GM19328 (cell line): ENCODE measurements at regions not wholly inside any gene's neighbourhood (a gene's known extent, or its start where the extent isn't known, plus 50 kb on each side); places are given as distances from the start of the nearest gene placed in this dataset.

Experiments used
- ATAC-seq: cut with Tn5 transposase; IDR thresholded peaks from one replicate; pipeline ENCODE4 v1.9.1; 2021; ENCODE audit warnings: mild to moderate bottlenecking, moderate library complexity; ENCODE audit not compliant: unreplicated experiment

GRCh38 chr13:50585674-50586413 is 257.6 kb downstream of the DLEU7 start:
- no peak for ATAC-seq

DNA sequence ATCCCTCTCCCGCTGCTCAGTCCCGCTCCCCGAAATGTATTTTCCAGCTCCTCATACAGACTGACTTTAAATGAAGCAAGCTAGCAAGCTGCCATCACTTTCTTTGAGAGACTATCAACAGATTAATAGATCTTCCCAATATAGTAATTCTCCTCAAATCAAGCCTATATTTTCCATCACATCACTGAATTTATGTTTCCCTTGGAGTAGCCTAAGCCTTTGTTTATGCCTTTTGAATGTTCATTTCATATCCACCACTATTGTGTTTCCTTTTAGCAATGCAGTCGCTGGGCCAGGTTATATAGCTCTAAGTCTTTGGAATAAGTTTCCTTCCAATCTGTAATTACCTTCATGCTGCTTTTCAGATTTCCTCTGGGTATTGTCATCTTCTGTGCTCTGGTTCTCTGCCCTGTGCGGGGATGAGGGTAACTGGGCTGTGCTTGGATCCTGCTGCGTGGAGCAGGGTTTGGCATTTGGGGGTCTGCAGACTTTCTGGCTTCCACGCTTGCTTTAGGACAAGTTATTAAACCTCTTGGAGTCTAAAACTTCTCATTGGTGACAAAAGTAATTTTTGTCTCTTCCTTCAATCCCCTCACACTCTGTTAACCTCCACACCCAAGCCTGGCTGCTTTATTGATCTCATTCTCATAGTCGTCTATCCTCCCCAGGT is 256.9 kb downstream of the DLEU7 start:
- ATAC-seq = no peak

DNA sequence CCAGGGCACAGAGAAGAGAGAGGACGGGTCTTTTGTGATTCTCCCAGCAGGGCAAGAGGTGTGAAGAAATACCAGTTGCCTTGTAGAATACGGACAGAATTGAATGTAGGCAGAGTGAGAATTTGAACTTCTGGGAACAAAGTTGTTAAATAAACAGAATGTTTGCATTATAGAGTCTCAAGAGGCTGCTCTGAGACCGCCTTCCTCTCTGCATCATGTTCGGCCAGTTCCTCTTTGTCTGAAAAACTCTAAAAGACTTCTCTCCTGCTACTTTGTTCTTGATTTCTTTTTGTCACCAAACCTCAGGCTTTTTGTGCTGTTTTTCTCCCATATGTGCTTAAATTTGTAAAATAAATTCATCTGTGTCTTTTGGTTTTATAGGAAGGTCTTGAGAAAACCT is 256.4 kb downstream of the DLEU7 start:
- no peak for ATAC-seq

DNA sequence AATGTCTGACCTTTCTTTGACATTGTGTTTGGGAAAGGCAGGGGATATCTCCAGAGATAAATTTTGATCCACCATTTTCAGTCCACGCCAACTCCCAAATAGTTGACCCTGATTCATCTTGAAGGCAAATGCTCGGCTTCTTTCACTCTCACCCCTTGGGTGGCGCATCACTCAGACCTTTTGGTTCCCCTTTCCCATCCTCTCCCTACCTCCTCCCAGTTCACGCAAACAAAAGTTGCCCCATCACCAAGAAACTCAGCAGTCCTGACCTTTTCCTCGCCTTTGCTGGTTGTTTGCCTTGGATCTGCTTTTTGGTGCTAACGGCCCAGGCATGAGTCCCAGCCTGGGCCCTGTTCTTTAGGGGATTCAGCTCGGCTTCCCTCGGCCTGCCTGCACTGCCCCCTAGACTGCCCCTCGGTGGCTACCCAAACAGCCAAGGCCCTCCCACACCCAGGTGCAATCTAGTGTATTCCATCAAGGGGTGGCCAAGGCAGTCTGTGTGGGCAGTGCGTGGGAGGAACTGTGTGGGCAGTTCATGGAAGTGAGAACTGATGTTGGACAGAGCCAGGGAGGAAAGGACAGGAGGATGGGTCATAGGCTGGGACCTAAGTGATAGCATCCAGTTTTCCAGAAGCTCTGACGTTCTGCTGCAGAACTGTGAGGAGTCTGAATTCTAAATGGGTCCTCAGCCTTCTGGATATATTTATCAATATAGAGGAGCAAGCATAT is 255.7 kb downstream of the DLEU7 start:
- no peak for ATAC-seq

GRCh38 chr13:50588491-50589130 is 254.9 kb downstream of the DLEU7 start:
- no peak for ATAC-seq

DNA sequence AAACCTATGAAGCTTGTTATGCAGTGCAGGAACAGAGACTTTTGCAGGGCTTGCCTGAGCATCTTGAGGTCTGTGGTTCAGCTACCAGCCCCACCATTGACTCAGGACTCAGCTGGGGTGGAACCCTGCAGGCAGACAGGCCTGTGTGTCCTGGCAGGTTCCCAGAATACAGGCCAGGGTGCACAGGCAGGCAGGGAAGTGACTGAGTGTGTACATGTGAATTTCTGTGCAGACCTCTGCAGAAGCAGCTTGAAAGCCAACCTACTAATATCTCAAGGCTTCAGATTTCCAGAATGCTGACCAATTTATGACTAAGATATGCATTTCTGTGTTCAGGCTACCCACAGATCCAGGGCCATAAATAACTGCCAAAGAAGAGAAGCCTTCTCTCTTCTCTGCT is 254.4 kb downstream of the DLEU7 start:
- ATAC-seq = no peak

DNA sequence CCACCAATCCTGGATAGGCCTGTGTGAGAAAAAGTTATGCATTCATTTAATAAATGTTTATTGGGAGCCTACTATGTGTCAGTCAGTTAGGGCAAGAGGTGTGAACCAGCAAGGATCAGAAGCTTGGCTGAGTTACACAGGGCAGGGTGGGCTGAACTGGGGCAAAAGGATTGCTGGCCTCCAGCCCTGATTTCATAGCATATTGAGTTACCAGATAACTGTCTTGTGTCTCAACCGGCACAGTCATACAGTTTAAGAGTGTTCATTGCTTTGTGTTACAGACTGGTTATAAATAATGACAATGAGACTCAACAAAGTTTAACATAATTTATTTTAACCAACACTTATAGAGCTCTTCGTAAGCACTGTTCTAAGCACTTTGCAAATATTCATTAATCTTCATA is 253.8 kb downstream of the DLEU7 start:
- ATAC-seq = no peak

GRCh38 chr13:50592412-50593155 is 250.9 kb downstream of the DLEU7 start:
- ATAC-seq = no peak

DNA sequence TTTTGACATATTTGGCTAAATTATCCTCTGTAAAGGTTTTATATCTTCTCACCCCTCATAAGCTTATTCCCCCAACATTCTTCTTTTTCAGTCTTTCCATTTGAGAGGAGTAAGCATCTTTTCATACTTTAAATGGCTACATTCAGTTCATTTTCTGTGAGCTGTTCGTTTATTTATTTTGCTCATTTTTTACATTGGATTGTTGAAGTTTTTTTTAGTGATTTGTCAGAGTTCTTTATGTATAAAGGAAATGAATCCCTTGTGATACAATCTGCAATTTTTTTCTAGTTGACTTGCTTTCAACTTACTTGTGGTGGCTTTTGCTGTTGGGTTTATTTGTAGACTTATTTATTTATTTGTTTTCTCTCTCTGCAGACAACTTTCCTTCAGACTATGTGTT is 250.3 kb downstream of the DLEU7 start:
- ATAC-seq = no peak

- peak; percentile 76 for ATAC-seq
Observed at GRCh38 chr13:50594276-50595051, 249.0 kb downstream of the DLEU7 start.

GRCh38 chr13:50595196-50595595 is 248.3 kb downstream of the DLEU7 start:
- ATAC-seq = no peak

GRCh38 chr13:50596156-50596555 is 247.3 kb downstream of the DLEU7 start:
- ATAC-seq = no peak

GRCh38 chr13:50596776-50597203 is 246.7 kb downstream of the DLEU7 start:
- no peak for ATAC-seq

DNA sequence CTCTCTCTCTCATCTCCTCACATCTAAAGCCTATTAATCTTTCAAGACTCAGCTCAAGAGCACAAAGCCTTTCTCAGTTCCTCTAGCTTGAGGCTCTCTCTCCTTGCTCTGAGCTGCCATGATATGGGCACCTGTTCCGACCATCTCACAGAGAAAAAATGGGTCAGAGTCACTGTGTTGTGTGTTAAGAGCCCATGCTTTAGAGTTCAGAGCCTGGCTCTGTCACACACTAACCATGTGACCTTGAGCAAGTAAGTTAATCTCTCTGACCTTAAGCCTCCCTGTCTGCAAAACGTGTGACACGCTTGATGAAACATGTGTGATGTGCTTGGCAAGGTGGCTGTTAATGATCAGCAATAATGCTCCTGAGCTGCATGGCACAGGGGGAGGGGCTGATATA is 245.2 kb downstream of the DLEU7 start:
- ATAC-seq = no peak

DNA sequence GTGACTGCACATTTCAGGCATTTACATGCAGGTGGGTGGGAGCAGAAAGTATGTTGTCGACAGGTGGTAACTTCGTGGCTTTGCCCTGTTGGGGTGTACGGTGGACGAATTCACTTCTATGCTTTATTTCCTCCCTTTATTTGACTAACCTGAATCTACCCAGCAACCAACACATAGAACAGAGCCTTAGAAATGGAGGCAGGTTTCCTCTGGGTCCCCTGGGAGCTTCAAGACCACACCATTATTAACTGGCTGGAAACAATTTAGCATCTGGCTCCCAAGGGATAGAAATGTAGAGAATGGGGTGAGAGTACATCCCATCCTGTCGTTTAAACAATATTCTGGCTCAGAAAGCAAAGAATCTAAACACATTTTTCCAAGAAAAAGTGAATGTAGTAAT is 244.4 kb downstream of the DLEU7 start:
- ATAC-seq = no peak

DNA sequence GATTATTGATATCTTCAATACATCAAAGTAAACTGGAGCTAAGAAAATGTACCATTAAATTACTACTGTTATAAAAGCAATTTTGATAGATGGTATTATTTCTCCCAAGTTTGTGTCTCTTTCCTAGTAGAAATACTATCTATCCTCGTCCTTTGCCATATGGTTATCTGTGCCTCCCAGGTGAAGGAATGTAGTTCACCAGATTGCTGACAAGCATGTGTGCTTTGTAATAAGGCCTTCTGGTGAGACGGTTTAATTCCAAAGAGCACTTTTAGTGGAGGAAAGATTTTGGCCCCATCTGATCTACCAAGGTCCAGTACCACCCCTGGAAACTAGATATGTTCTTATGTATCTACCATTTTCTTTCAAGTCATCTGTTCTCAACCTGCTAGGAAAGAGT is 243.6 kb downstream of the DLEU7 start:
- ATAC-seq = no peak

GRCh38 chr13:50608370-50608769 is 235.1 kb downstream of the DLEU7 start:
- ATAC-seq = no peak

DNA sequence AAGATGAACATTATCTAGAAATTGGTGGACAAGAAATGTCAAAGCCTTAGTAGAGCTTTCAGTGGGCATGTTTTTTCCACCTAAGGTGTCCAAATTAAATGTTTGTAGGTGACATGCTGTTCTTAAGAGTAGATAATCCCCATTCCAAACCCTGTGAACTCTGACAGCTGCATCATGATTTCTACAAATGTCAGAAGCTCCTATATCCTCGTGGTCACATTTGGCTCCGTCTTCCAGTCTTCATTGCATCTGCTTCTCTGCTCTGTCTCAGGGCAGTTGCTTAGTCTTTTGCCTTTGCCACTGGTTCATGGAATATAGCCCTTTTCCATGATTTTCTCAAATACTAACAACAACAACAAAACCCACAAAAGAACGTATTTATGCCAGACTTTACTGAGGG is 234.5 kb downstream of the DLEU7 start:
- ATAC-seq = no peak

DNA sequence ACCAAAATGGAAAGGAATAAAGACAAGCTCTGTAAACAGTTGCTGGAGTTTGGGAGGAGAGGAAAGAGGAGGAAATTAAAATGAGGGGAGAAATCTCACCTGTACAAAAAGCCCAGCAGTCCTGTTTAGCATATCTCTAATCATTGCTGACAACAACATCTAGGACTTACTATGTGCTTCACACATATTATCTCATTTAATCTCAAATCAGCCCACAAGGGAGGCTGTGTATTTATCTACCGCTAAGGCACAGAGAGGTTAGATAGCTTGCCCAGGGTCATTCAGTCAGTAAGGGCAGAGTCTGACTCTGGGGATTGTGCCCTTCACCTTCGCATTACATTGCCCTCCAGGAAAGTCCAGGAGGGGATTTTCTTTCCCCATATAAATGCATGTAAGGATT is 233.3 kb downstream of the DLEU7 start:
- no peak for ATAC-seq
